ENCODE measurements at regions not wholly inside any gene's neighbourhood (a gene's known extent, or its start where the extent isn't known, plus 50 kb on each side); places are given as distances from the start of the nearest gene placed in this dataset.

- H3K9me3 Mint-ChIP-seq = peaks cover 81% of the 10 kb centered on the region
- TF ChIP-seq ZNF331 (CRISPR knock-in tag; IDR thresholded peaks at IDR 0.05; ENCODE audit: low read depth) (no peak), EZH2 (IDR thresholded peaks at IDR 0.05; ENCODE audit: low read depth, unreplicated experiment) (no peak), ZNF114 (CRISPR knock-in tag; IDR thresholded peaks at IDR 0.05) (no peak), EZH2phosphoT487 (IDR thresholded peaks at IDR 0.05; ENCODE audit: unreplicated experiment) (no peak), POLR2AphosphoS5 (IDR thresholded peaks at IDR 0.05; ENCODE audit: low read depth) (no peak)
Observed at GRCh38 chr21:24210130-24210529, 1397.2 kb downstream of the MRPL39 start.

GRCh38 chr21:24208562-24209260 lies 1398.6 kb downstream of the MRPL39 start:
- no peaks in the 10 kb centered on the region for H3K9me2 ChIP-seq (ENCODE audit: insufficient read depth)
- Mint-ChIP-seq H3K9me3 (peaks cover 87% of the 10 kb centered on the region), H3K27ac (no peak overlapping the region), H3K4me1 (no peaks in the 10 kb centered on the region), H3K27me3 (ENCODE audit: insufficient read depth, low read depth, poor library complexity) (peaks cover 4% of the 10 kb centered on the region), H3K36me3 (ENCODE audit: low read depth) (peaks cover 16% of the 10 kb centered on the region), H3K4me3 (no peak overlapping the region)
- ATAC-seq = no peak
- H3K4me2 ChIP-seq = no peak overlapping the region
- H3K27ac ChIP-seq (ENCODE audit: low read depth) = no peak overlapping the region
- H3F3A ChIP-seq (replicated peaks; ENCODE audit: low read depth) = no peaks in the 10 kb centered on the region
- no peaks in the 10 kb centered on the region for H4K20me1 ChIP-seq (replicated peaks; ENCODE audit: insufficient read depth)
- no peaks in the 10 kb centered on the region for H3K27me3 ChIP-seq (ENCODE audit: insufficient read depth)
- H3K79me2 ChIP-seq (replicated peaks; ENCODE audit: insufficient read depth) = no peaks in the 10 kb centered on the region
- H3K4me1 ChIP-seq (ENCODE audit: insufficient read depth) = no peaks in the 10 kb centered on the region
- H3K4me3 ChIP-seq = no peak overlapping the region
- H3K36me3 ChIP-seq (ENCODE audit: insufficient read depth) = no peaks in the 10 kb centered on the region
- no peak for DNase-seq (ENCODE audit: low spot score)
- H2AFZ ChIP-seq = no peak overlapping the region
- no peak for TF ChIP-seq POLR2AphosphoS5 (IDR thresholded peaks at IDR 0.05; ENCODE audit: low read depth)
- TF ChIP-seq EZH2phosphoT487 (IDR thresholded peaks at IDR 0.05; ENCODE audit: unreplicated experiment) = no peak
- no peak for TF ChIP-seq ZNF331 (CRISPR knock-in tag; IDR thresholded peaks at IDR 0.05; ENCODE audit: low read depth)
- no peak for TF ChIP-seq ZNF462 (CRISPR knock-in tag; IDR thresholded peaks at IDR 0.05)
- TF ChIP-seq EZH2 (IDR thresholded peaks at IDR 0.05; ENCODE audit: low read depth, unreplicated experiment) = no peak
- no peak for TF ChIP-seq JUNB (IDR thresholded peaks at IDR 0.05; ENCODE audit: unreplicated experiment)
- no peak for TF ChIP-seq NANOG (IDR thresholded peaks at IDR 0.05; ENCODE audit: borderline replicate concordance)
- TF ChIP-seq REST (IDR thresholded peaks at IDR 0.05; ENCODE audit: unreplicated experiment) = no peak
- no peak for TF ChIP-seq ETS1 (IDR thresholded peaks at IDR 0.05)

More at GRCh38 chr21:24210130-24210529, 1397.2 kb downstream of the MRPL39 start:
- ATAC-seq (no peak), DNase-seq (ENCODE audit: low spot score) (no peak)
- Histone ChIP-seq H3K27ac (ENCODE audit: low read depth) (no peak overlapping the region), H3K79me2 (replicated peaks; ENCODE audit: insufficient read depth) (no peaks in the 10 kb centered on the region), H3K4me2 (no peak overlapping the region), H3K4me1 (ENCODE audit: insufficient read depth) (no peaks in the 10 kb centered on the region), H3K27me3 (ENCODE audit: insufficient read depth) (no peaks in the 10 kb centered on the region), H3K9me2 (ENCODE audit: insufficient read depth) (no peaks in the 10 kb centered on the region), H3F3A (replicated peaks; ENCODE audit: low read depth) (no peaks in the 10 kb centered on the region), H2AFZ (no peak overlapping the region), H4K20me1 (replicated peaks; ENCODE audit: insufficient read depth) (no peaks in the 10 kb centered on the region), H3K36me3 (ENCODE audit: insufficient read depth) (no peaks in the 10 kb centered on the region), H3K4me3 (no peak overlapping the region)
- Mint-ChIP-seq H3K27ac (no peak overlapping the region), H3K27me3 (ENCODE audit: insufficient read depth, low read depth, poor library complexity) (peaks cover 4% of the 10 kb centered on the region), H3K36me3 (ENCODE audit: low read depth) (peaks cover 16% of the 10 kb centered on the region), H3K4me3 (no peak overlapping the region), H3K4me1 (no peaks in the 10 kb centered on the region)

All from GM23338 (cell line).